GM06990 (cell line): ENCODE measurements at regions not wholly inside any gene's neighbourhood (a gene's known extent, or its start where the extent isn't known, plus 50 kb on each side); places are given as distances from the start of the nearest gene placed in this dataset.

Experiments used
- DNase-seq: peaks from one replicate; pipeline ENCODE4 v3.0.0-alpha.2; 2011; ENCODE audit not compliant: insufficient read length; ENCODE audit errors: extremely low read depth
- H3K27me3 ChIP-seq: replicated peaks from 2 replicates; pipeline ENCODE4 v1.6.0; 2011; ENCODE audit warnings: low read length; ENCODE audit not compliant: control insufficient read depth, insufficient read depth
- H3K36me3 ChIP-seq: 2 replicates; pipeline ENCODE4 v1.5.1; 2011; ENCODE audit warnings: low read length; ENCODE audit not compliant: control insufficient read depth, insufficient read depth
- H3K4me3 ChIP-seq: replicated peaks from 2 replicates; pipeline ENCODE4 v1.5.1; 2011; ENCODE audit warnings: low read depth, mild to moderate bottlenecking, control low read depth, low read length
- CTCF ChIP-seq: IDR thresholded peaks from 2 replicates; pipeline ENCODE4 v1.5.1; 2011; ENCODE audit warnings: low read length, control low read depth, mild to moderate bottlenecking, inconsistent platforms; ENCODE audit not compliant: insufficient read depth, poor library complexity, severe bottlenecking

GRCh38 chr7:112970771-112971170, 115.9 kb downstream of the GPR85 start:
- no peak for DNase-seq
- Histone ChIP-seq H3K36me3 (no peaks in the 10 kb centered on the region), H3K4me3 (no peak overlapping the region), H3K27me3 (no peaks in the 10 kb centered on the region)
- TF ChIP-seq CTCF = peak; percentile 12

- H3K4me3 ChIP-seq = no peak overlapping the region
- no peak for TF ChIP-seq CTCF
- DNase-seq = no peak
These were observed 116.7 kb downstream of the GPR85 start for GRCh38 chr7:112969946-112970345.

GRCh38 chr7:112965506-112965905, 121.1 kb downstream of the GPR85 start:
- no peak for TF ChIP-seq CTCF
- Histone ChIP-seq H3K36me3 (no peaks in the 10 kb centered on the region), H3K4me3 (no peak overlapping the region), H3K27me3 (no peaks in the 10 kb centered on the region)
- no peak for DNase-seq

More at GRCh38 chr7:112969946-112970345, 116.7 kb downstream of the GPR85 start:
- H3K36me3 ChIP-seq = no peaks in the 10 kb centered on the region
- H3K27me3 ChIP-seq = no peaks in the 10 kb centered on the region

- no peak for TF ChIP-seq CTCF
- H3K4me3 ChIP-seq = no peak overlapping the region
- DNase-seq = no peak
- no peaks in the 10 kb centered on the region for H3K27me3 ChIP-seq
- no peaks in the 10 kb centered on the region for H3K36me3 ChIP-seq
These were observed 123.0 kb downstream of the GPR85 start for GRCh38 chr7:112963634-112964033.

GRCh38 chr7:112962815-112963214, 123.8 kb downstream of the GPR85 start:
- no peak overlapping the region for H3K4me3 ChIP-seq
- DNase-seq = no peak
- H3K27me3 ChIP-seq = no peaks in the 10 kb centered on the region
- H3K36me3 ChIP-seq = no peaks in the 10 kb centered on the region
- no peak for TF ChIP-seq CTCF

GRCh38 chr7:112959276-112959675, 127.4 kb downstream of the GPR85 start:
- no peak for TF ChIP-seq CTCF
- Histone ChIP-seq H3K4me3 (no peak overlapping the region), H3K36me3 (no peaks in the 10 kb centered on the region), H3K27me3 (no peaks in the 10 kb centered on the region)
- DNase-seq = no peak
